ENCODE measurements at regions not wholly inside any gene's neighbourhood (a gene's known extent, or its start where the extent isn't known, plus 50 kb on each side); places are given as distances from the start of the nearest gene placed in this dataset.

DNA sequence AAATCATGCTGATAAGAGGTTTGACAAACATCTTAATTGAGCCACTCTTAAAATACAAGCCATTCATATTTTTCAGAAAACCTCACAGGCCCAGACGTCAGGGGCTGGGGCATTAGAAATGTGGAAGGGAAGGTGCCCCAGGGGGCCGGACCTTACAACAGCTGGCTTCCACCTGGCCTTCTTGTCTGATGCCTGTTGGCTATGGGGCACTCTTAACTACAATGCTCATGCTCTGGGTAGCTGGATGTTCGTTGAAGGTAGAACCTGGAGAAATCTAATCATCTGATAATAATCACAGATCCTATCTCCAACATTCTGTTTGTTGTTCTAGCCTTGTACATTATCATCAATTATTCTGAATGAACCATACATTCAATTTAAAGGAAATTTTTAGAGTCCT, 156.9 kb upstream of the SOX11 start:
- ATAC-seq (ENCODE audit: insufficient read depth, low read depth) (no peak), DNase-seq (no peak)
- no peak for TF ChIP-seq EZH2 (IDR thresholded peaks at IDR 0.05; ENCODE audit: borderline replicate concordance, low read depth, low read length, severe bottlenecking)
- TF ChIP-seq, protein P1, sequence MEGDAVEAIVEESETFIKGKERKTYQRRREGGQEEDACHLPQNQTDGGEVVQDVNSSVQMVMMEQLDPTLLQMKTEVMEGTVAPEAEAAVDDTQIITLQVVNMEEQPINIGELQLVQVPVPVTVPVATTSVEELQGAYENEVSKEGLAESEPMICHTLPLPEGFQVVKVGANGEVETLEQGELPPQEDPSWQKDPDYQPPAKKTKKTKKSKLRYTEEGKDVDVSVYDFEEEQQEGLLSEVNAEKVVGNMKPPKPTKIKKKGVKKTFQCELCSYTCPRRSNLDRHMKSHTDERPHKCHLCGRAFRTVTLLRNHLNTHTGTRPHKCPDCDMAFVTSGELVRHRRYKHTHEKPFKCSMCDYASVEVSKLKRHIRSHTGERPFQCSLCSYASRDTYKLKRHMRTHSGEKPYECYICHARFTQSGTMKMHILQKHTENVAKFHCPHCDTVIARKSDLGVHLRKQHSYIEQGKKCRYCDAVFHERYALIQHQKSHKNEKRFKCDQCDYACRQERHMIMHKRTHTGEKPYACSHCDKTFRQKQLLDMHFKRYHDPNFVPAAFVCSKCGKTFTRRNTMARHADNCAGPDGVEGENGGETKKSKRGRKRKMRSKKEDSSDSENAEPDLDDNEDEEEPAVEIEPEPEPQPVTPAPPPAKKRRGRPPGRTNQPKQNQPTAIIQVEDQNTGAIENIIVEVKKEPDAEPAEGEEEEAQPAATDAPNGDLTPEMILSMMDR (IDR thresholded peaks at IDR 0.05; ENCODE audit: borderline replicate concordance, extremely low read depth, low read length, poor library complexity, severe bottlenecking), result no peak
- no peak overlapping the region for H2AFZ ChIP-seq (ENCODE audit: low read depth, low read length)
- no peak overlapping the region for H3K4me2 ChIP-seq (ENCODE audit: insufficient read depth, low read length)
- H3K36me3 ChIP-seq (ENCODE audit: insufficient read depth, low read length), result no peaks in the 10 kb centered on the region
- H3K4me1 ChIP-seq (ENCODE audit: insufficient read depth, low read length), result no peaks in the 10 kb centered on the region
- no peak overlapping the region for H3K9ac ChIP-seq (ENCODE audit: low read depth, low read length)
- H3K4me3 ChIP-seq (ENCODE audit: low read depth in 1 of 2, low read length in 2 of 2), result no peak overlapping the region
- no peaks in the 10 kb centered on the region for H3K79me2 ChIP-seq (ENCODE audit: insufficient read depth, low read length)
- H3K9me3 ChIP-seq (ENCODE audit: insufficient read depth, low read length, severe bottlenecking), result no peaks in the 10 kb centered on the region
- no peak overlapping the region for H3K27ac ChIP-seq (ENCODE audit: low read length)
- H3K27me3 ChIP-seq (ENCODE audit: insufficient read depth, low read length, poor library complexity), result no peaks in the 10 kb centered on the region
- H4K20me1 ChIP-seq (ENCODE audit: insufficient read depth, low read length), result no peaks in the 10 kb centered on the region

- no peaks in the 10 kb centered on the region for H3K27me3 ChIP-seq (ENCODE audit: insufficient read depth, low read length, poor library complexity)
- no peaks in the 10 kb centered on the region for H3K4me1 ChIP-seq (ENCODE audit: insufficient read depth, low read length)
- H4K20me1 ChIP-seq (ENCODE audit: insufficient read depth, low read length), result no peaks in the 10 kb centered on the region
- no peak overlapping the region for H2AFZ ChIP-seq (ENCODE audit: low read depth, low read length)
- no peaks in the 10 kb centered on the region for H3K9me3 ChIP-seq (ENCODE audit: insufficient read depth, low read length, severe bottlenecking)
- no peaks in the 10 kb centered on the region for H3K36me3 ChIP-seq (ENCODE audit: insufficient read depth, low read length)
- H3K4me2 ChIP-seq (ENCODE audit: insufficient read depth, low read length), result no peak overlapping the region
- ATAC-seq (ENCODE audit: insufficient read depth, low read depth) (no peak), DNase-seq (no peak)
- TF ChIP-seq EZH2 (IDR thresholded peaks at IDR 0.05; ENCODE audit: borderline replicate concordance, low read depth, low read length, severe bottlenecking), result no peak
- TF ChIP-seq, protein P1 (IDR thresholded peaks at IDR 0.05; ENCODE audit: borderline replicate concordance, extremely low read depth, low read length, poor library complexity, severe bottlenecking), result no peak
- no peak overlapping the region for H3K27ac ChIP-seq (ENCODE audit: low read length)
- no peaks in the 10 kb centered on the region for H3K79me2 ChIP-seq (ENCODE audit: insufficient read depth, low read length)
- no peak overlapping the region for H3K4me3 ChIP-seq (ENCODE audit: low read depth in 1 of 2, low read length in 2 of 2)
- H3K9ac ChIP-seq (ENCODE audit: low read depth, low read length), result no peak overlapping the region
Observed at GRCh38 chr2:5537180-5537688, 154.9 kb upstream of the SOX11 start.

- H3K27me3 ChIP-seq (ENCODE audit: insufficient read depth, low read length, poor library complexity), result no peaks in the 10 kb centered on the region
- no peak for TF ChIP-seq EZH2 (IDR thresholded peaks at IDR 0.05; ENCODE audit: borderline replicate concordance, low read depth, low read length, severe bottlenecking)
- TF ChIP-seq, protein P1 (IDR thresholded peaks at IDR 0.05; ENCODE audit: borderline replicate concordance, extremely low read depth, low read length, poor library complexity, severe bottlenecking), result no peak
- H3K9ac ChIP-seq (ENCODE audit: low read depth, low read length), result no peak overlapping the region
- no peak overlapping the region for H3K4me2 ChIP-seq (ENCODE audit: insufficient read depth, low read length)
- H2AFZ ChIP-seq (ENCODE audit: low read depth, low read length), result no peak overlapping the region
- DNase-seq (no peak), ATAC-seq (ENCODE audit: insufficient read depth, low read depth) (no peak)
- H3K27ac ChIP-seq (ENCODE audit: low read length), result no peak overlapping the region
- H3K36me3 ChIP-seq (ENCODE audit: insufficient read depth, low read length), result no peaks in the 10 kb centered on the region
- no peaks in the 10 kb centered on the region for H3K79me2 ChIP-seq (ENCODE audit: insufficient read depth, low read length)
- H4K20me1 ChIP-seq (ENCODE audit: insufficient read depth, low read length), result no peaks in the 10 kb centered on the region
- H3K4me3 ChIP-seq (ENCODE audit: low read depth in 1 of 2, low read length in 2 of 2), result no peak overlapping the region
- H3K4me1 ChIP-seq (ENCODE audit: insufficient read depth, low read length), result no peaks in the 10 kb centered on the region
- H3K9me3 ChIP-seq (ENCODE audit: insufficient read depth, low read length, severe bottlenecking), result no peaks in the 10 kb centered on the region
Observed at GRCh38 chr2:5538313-5538712, 153.9 kb upstream of the SOX11 start.

DNA sequence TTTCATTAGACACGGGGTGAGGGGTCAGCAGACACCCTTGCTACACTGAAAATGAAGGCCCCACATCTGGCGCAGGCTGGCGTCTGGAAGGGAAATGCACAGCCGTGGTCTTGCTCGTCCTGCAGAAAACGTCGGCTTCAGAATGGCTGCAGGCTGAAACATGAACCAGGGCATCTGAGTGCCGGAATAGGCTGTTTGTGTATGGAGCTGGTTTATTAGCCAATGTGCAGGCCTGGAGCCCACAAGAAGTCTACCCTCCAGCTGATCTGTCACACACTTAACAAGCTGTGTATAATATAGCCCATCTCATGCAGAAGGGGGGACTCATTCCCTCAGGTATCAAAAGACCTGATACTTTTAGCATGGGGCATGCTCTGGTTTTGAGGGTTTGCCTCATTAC, 153.4 kb upstream of the SOX11 start:
- H3K4me2 ChIP-seq (ENCODE audit: insufficient read depth, low read length), result no peak overlapping the region
- H3K9me3 ChIP-seq (ENCODE audit: insufficient read depth, low read length, severe bottlenecking), result peaks cover 4% of the 10 kb centered on the region
- H3K4me1 ChIP-seq (ENCODE audit: insufficient read depth, low read length), result no peaks in the 10 kb centered on the region
- TF ChIP-seq, protein P1 (IDR thresholded peaks at IDR 0.05; ENCODE audit: borderline replicate concordance, extremely low read depth, low read length, poor library complexity, severe bottlenecking), result no peak
- no peak for TF ChIP-seq EZH2 (IDR thresholded peaks at IDR 0.05; ENCODE audit: borderline replicate concordance, low read depth, low read length, severe bottlenecking)
- no peaks in the 10 kb centered on the region for H4K20me1 ChIP-seq (ENCODE audit: insufficient read depth, low read length)
- H3K79me2 ChIP-seq (ENCODE audit: insufficient read depth, low read length), result no peaks in the 10 kb centered on the region
- no peaks in the 10 kb centered on the region for H3K36me3 ChIP-seq (ENCODE audit: insufficient read depth, low read length)
- no peaks in the 10 kb centered on the region for H3K27me3 ChIP-seq (ENCODE audit: insufficient read depth, low read length, poor library complexity)
- DNase-seq (no peak), ATAC-seq (ENCODE audit: insufficient read depth, low read depth) (no peak)
- no peak overlapping the region for H2AFZ ChIP-seq (ENCODE audit: low read depth, low read length)
- no peak overlapping the region for H3K9ac ChIP-seq (ENCODE audit: low read depth, low read length)
- no peak overlapping the region for H3K27ac ChIP-seq (ENCODE audit: low read length)
- H3K4me3 ChIP-seq (ENCODE audit: low read depth in 1 of 2, low read length in 2 of 2), result no peak overlapping the region

Data from DND-41 (cell line).